DOHH2 (cell line): ENCODE measurements at regions not wholly inside any gene's neighbourhood (a gene's known extent, or its start where the extent isn't known, plus 50 kb on each side); places are given as distances from the start of the nearest gene placed in this dataset.
"Not testable (repeated sequence)": the region's sequence is repeated elsewhere in the genome, so short reads cannot be mapped to it uniquely, and the experiment has no call there.

Experiments
- CTCF ChIP-seq: fragments of 200-600 bp; sonication (generic); IDR thresholded peaks from one replicate; pipeline ENCODE4 v1.5.1; 2014; ENCODE audit warnings: antibody characterized with exemption, mild to moderate bottlenecking, low read depth, low read length; ENCODE audit not compliant: poor library complexity, severe bottlenecking
- EZH2phosphoT487 ChIP-seq: fragments of 200-600 bp; sonication (generic); IDR thresholded peaks from 2 replicates; pipeline ENCODE4 v1.6.1; 2017; ENCODE audit warnings: borderline replicate concordance, mild to moderate bottlenecking, antibody characterized with exemption, low read length, moderate library complexity, mixed read lengths

- not testable (repeated sequence) for TF ChIP-seq CTCF, EZH2phosphoT487
Observed at GRCh38 chr22:23449748-23450433, 130.2 kb downstream of the IGLL1 start.
